HEK293T (cell line): ENCODE measurements at regions not wholly inside any gene's neighbourhood (a gene's known extent, or its start where the extent isn't known, plus 50 kb on each side); places are given as distances from the start of the nearest gene placed in this dataset.

Experiments
- CTCF ChIA-PET: fragments of 350-600 bp; formaldehyde crosslinking; extraction: SDS; loops from one replicate; lab custom pipeline; 2021; ENCODE audit warnings: antibody characterized with exemption, inconsistent platforms; lab: Yijun Ruan, JAX
- POLR2A ChIA-PET: fragments of 350-600 bp; formaldehyde crosslinking; extraction: SDS; loops from one replicate; lab custom pipeline; 2020; ENCODE audit warnings: antibody characterized with exemption, inconsistent platforms; lab: Yijun Ruan, JAX
- DNase-seq: peaks from one replicate; pipeline ENCODE4 v3.0.0; 2012; ENCODE audit warnings: mixed read lengths; ENCODE audit errors: extremely low spot score
- ARNT ChIP-seq: fragments of 450-650 bp; IDR thresholded peaks from 2 replicates; pipeline ENCODE4 v1.6.1; 2017; ENCODE audit warnings: mild to moderate bottlenecking
- BHLHE40 ChIP-seq: fragments of 450-650 bp; IDR thresholded peaks from 2 replicates; pipeline ENCODE4 v1.6.1; 2016; ENCODE audit warnings: mild to moderate bottlenecking, moderate library complexity, borderline replicate concordance
- CTBP1 ChIP-seq: fragments of 450-650 bp; IDR thresholded peaks from 2 replicates; pipeline ENCODE4 v1.6.1; 2016; ENCODE audit warnings: borderline replicate concordance
- ELF4 ChIP-seq: fragments of 450-650 bp; IDR thresholded peaks from 2 replicates; pipeline ENCODE4 v1.6.1; 2017; ENCODE audit warnings: antibody characterized with exemption
- FOXA1 ChIP-seq: fragments of 450-650 bp; IDR thresholded peaks from 2 replicates; pipeline ENCODE4 v1.6.1; 2016; ENCODE audit warnings: mild to moderate bottlenecking
- FOXK2 ChIP-seq: fragments of 450-650 bp; IDR thresholded peaks from 2 replicates; pipeline ENCODE4 v1.6.1; 2016; ENCODE audit warnings: mild to moderate bottlenecking
- FOXM1 ChIP-seq: fragments of 450-650 bp; IDR thresholded peaks from 2 replicates; pipeline ENCODE4 v1.6.1; 2017; ENCODE audit warnings: mild to moderate bottlenecking, borderline replicate concordance
- HDGF ChIP-seq: fragments of 450-650 bp; IDR thresholded peaks from 2 replicates; pipeline ENCODE4 v1.6.1; 2017; ENCODE audit warnings: antibody characterized with exemption, borderline replicate concordance
- L3MBTL2 ChIP-seq: fragments of 450-650 bp; conservative IDR thresholded peaks from 2 replicates; pipeline ENCODE4 v1.6.1; 2016; ENCODE audit warnings: mild to moderate bottlenecking
- LEF1 ChIP-seq: fragments of 450-650 bp; IDR thresholded peaks from 2 replicates; pipeline ENCODE4 v1.6.1; 2017; ENCODE audit warnings: mild to moderate bottlenecking, borderline replicate concordance
- NFRKB ChIP-seq: fragments of 450-650 bp; IDR thresholded peaks from 2 replicates; pipeline ENCODE4 v1.6.1; 2016; ENCODE audit warnings: mild to moderate bottlenecking, moderate library complexity
- SP1 ChIP-seq: fragments of 450-650 bp; IDR thresholded peaks from 2 replicates; pipeline ENCODE4 v1.6.1; 2017
- SUZ12 ChIP-seq: fragments of 450-650 bp; IDR thresholded peaks from 2 replicates; pipeline ENCODE4 v1.6.1; 2016; ENCODE audit warnings: mild to moderate bottlenecking
- TARDBP ChIP-seq: fragments of 450-650 bp; IDR thresholded peaks from 2 replicates; pipeline ENCODE4 v1.6.1; 2016
- ZNF384 ChIP-seq: fragments of 450-650 bp; IDR thresholded peaks from 2 replicates; pipeline ENCODE4 v1.6.1; 2016
- TF ChIP-seq, protein P1 (sequence below): fragments of 450-650 bp; IDR thresholded peaks from 2 replicates; pipeline ENCODE4 v1.6.1; 2016

DNA sequence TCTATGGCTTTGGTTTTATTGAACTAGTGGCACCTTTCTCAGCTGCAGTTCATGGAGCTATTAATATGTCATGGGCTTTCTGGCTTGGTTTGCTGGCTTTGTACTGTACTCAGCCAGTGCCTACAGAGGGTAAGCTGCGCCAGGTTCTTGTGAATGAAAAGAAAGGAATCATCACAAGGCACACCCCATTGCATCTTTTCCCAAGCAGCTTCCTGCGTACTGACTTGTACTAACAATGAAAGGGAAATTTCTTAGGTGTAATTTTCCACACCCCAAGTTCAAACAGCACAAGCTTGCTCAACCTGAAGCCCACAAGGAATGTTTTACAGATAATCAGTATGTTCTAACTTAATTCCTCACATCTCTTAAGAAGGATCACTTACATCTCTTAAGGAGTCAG lies 78.0 kb upstream of the TNFSF18 start:
- DNase-seq: no peak
- CTCF ChIA-PET: no interaction called here
- POLR2A ChIA-PET: no interaction called here
- TF ChIP-seq NFRKB: no peak
- no peak for TF ChIP-seq SUZ12
- no peak for TF ChIP-seq TARDBP
- TF ChIP-seq L3MBTL2: no peak
- TF ChIP-seq, protein P1, sequence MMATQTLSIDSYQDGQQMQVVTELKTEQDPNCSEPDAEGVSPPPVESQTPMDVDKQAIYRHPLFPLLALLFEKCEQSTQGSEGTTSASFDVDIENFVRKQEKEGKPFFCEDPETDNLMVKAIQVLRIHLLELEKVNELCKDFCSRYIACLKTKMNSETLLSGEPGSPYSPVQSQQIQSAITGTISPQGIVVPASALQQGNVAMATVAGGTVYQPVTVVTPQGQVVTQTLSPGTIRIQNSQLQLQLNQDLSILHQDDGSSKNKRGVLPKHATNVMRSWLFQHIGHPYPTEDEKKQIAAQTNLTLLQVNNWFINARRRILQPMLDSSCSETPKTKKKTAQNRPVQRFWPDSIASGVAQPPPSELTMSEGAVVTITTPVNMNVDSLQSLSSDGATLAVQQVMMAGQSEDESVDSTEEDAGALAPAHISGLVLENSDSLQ: no peak
- TF ChIP-seq FOXA1: no peak
- TF ChIP-seq LEF1: no peak
- TF ChIP-seq BHLHE40: no peak
- no peak for TF ChIP-seq ELF4
- TF ChIP-seq SP1: no peak
- TF ChIP-seq HDGF: no peak
- TF ChIP-seq CTBP1: no peak
- no peak for TF ChIP-seq ARNT

DNA sequence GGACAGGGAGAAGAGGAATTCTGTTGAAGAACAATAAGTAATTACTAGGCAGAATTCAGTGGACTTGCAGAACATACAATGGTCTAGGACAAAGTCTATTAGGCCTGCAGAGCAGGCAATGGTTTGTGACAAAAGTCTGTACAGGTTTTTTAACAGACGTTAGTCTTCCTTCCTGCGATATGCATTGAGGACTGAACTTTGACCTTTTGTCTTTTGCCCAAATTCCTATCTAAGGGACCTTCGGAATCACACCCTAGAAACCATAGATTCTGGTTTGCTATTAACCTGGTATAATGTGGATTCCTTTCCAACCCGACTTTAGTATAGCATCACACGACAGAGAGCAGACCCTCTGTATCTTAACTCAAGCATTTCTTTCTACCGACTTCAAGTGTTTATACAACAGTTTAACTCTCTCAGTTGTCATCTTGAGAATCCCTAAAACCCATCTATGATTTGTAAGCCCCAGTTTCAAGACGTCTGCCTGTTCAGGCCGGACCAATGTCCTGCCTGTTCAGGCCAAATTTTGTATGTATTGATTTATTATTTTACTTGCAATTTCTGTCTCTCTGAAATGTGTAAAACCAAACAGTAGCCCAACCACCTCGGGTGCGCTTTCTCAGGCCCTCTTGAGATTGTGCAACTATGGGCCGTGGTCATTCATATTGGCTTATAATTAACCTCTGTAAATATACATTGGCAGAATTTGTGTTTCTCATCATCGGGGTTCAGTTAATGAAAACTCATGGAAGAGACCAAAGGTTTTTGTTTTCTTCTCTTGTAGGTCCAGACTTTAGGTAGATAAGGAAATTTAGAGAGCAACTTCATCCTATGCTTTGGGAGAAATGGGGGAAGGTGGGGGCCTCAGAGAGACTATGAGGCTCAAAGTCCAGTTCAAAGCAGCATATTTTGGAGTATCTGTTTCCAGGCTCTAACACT lies 76.9 kb upstream of the TNFSF18 start:
- no peak for TF ChIP-seq HDGF
- TF ChIP-seq LEF1: no peak
- no peak for TF ChIP-seq ELF4
- TF ChIP-seq ARNT: no peak
- TF ChIP-seq SUZ12: no peak
- TF ChIP-seq FOXM1: no peak
- no peak for TF ChIP-seq FOXK2
- no peak for TF ChIP-seq L3MBTL2
- no peak for TF ChIP-seq NFRKB
- TF ChIP-seq CTBP1: no peak
- TF ChIP-seq TARDBP: no peak
- no peak for DNase-seq
- ChIA-PET POLR2A (no interaction called here), CTCF (no interaction called here)

- TF ChIP-seq ZNF384 (no peak), LEF1 (no peak), HDGF (no peak), SUZ12 (no peak), SP1 (no peak), L3MBTL2 (no peak)
- no peak for DNase-seq
- ChIA-PET POLR2A (no interaction called here), CTCF (no interaction called here)
These were observed 75.7 kb upstream of the TNFSF18 start for GRCh38 chr1:173126421-173126820.

DNA sequence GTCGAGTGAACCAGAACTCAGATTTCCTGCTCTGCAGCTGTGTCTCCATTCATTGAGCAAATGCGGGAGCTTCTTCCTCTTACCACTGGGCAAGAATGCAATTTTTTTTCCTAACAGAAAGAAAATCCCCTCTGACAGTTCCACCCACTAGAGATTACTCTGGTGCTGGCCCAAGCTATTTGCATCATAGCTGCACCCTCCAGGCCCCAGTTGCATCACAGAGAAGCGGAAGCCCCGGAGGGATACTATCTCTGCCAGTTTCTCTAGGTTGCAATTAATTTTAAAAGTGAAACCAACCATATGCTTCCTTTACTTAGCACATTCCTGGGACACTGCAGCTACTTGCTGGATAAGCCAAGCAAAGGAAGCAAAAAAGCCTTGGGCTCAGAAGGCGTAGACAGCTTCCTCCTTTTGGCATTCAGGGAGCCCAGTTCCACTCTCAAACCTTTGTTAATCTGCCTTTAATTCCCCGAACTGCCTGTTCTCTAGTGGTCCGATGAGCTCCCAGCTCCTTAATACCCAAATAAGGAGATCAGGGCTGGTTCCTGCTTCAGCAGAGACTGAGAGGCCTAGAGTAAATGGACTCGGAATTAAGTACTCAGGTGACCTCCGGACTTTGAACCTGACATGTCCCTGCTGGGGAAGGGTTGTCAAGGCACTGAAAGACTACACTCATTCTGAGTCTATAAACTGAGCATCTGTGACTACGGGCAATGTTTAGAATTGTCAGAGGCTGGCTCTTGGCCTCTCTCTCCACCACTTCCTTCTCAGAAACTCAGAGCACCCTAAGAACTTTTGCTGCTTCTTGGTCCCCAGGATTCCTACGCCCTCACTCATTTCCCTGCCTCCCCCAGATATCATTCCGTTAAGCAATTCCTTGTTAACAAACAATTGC lies 72.5 kb upstream of the TNFSF18 start:
- ChIA-PET POLR2A (no interaction called here), CTCF (no interaction called here)
- DNase-seq: no peak
- TF ChIP-seq SUZ12 (no peak), HDGF (no peak), L3MBTL2 (no peak), FOXK2 (no peak), SP1 (no peak), CTBP1 (no peak), ZNF384 (no peak), TARDBP (no peak), ELF4 (no peak), FOXA1 (no peak), LEF1 (no peak), ARNT (no peak)
- TF ChIP-seq, protein P1: no peak

DNA sequence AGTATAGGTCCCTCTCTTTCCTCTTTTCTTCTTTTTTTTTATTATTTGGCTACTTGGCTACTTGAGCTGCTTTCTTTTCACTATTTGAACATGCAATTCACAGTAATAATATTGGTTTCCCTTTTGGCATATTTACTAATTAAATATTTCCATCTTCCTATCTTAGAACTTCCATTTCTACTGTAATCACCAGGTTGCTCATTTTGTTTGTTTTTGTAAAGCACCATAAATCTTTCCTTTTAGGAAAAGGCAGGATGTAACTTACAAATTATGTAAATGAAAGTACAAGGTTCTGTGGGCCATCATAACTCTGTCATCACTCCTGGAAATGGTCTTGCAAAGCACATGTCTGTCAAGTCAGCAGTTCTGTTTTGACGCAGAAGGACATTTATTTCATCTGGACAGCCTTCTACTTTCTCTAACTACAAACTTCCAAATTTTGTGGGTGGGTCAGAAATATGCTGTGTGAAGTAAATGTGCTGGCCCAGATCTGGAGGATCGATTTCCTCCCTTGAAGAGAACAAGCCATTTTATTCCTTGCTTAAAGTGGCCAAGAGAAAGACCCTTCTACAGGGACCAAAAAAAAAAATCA lies 71.7 kb upstream of the TNFSF18 start:
- DNase-seq: no peak
- ChIA-PET POLR2A (no interaction called here), CTCF (no interaction called here)
- TF ChIP-seq LEF1: no peak

- DNase-seq: no peak
- CTCF ChIA-PET: interaction anchor here (0.7 kb wide), 1 partner anchor 23 kb away, joined by 3 read pairs; no protein-coding TSS in a partner anchor
- TF ChIP-seq SUZ12 (no peak), FOXA1 (no peak), ZNF384 (no peak), HDGF (no peak), TARDBP (no peak), ELF4 (no peak), NFRKB (no peak), L3MBTL2 (no peak), BHLHE40 (no peak), SP1 (no peak), LEF1 (no peak), FOXM1 (no peak), CTBP1 (no peak)
- TF ChIP-seq, protein P1: no peak
- POLR2A ChIA-PET: no interaction called here
These were observed 67.7 kb upstream of the TNFSF18 start for GRCh38 chr1:173118404-173118803.
